Transverse colon (tissue), 4 donors: ENCODE measurements at regions not wholly inside any gene's neighbourhood (a gene's known extent, or its start where the extent isn't known, plus 50 kb on each side); places are given as distances from the start of the nearest gene placed in this dataset.

Experiments
- DNase-seq: peaks from one replicate; pipeline ENCODE4 v3.0.0-alpha.2; 2019
- H3K27ac ChIP-seq, 4 donors: fragments of 200-600 bp; sonication (generic); 2 replicates each; pipeline ENCODE4 v1.5.1; 2016 to 2018; ENCODE audit warnings: inconsistent platforms in 4 of 4
- H3K27me3 ChIP-seq: fragments of 200-600 bp; sonication (generic); 2 replicates; pipeline ENCODE4 v1.5.1; 2017; ENCODE audit warnings: inconsistent platforms
- H3K36me3 ChIP-seq, 4 donors: fragments of 200-600 bp; sonication (generic); 2 replicates each; pipeline ENCODE4 v1.5.1; 2017 to 2019; ENCODE audit warnings: inconsistent platforms in 4 of 4
- H3K4me1 ChIP-seq, 4 donors: fragments of 200-600 bp; sonication (generic); 2 replicates each; pipeline ENCODE4 v1.5.1; 2017 to 2020; ENCODE audit warnings: inconsistent platforms in 4 of 4
- H3K4me3 ChIP-seq, 4 donors: fragments of 200-600 bp; sonication (generic); 1 replicate in 1 of 4; 2 replicates in 3 of 4; pipeline versions ENCODE4 v1.5.1 to v1.6.1; 2017 to 2019; ENCODE audit warnings: inconsistent platforms in 4 of 4
- H3K9me3 ChIP-seq, 2 donors: fragments of 200-600 bp; sonication (generic); 2 replicates each; pipeline ENCODE4 v1.5.1; 2017 to 2019; ENCODE audit warnings: inconsistent platforms in 2 of 2
- CTCF ChIP-seq, 5 experiments: fragments of 200-600 bp in 3 of 5; fragments of 450-650 bp in 2 of 5; sonication (generic) in 3 of 5; IDR thresholded peaks; 1 replicate in 2 of 5; 2 replicates in 3 of 5; pipeline ENCODE4 v1.5.1; 2016 to 2017; ENCODE audit warnings: antibody characterized with exemption in 5 of 5, inconsistent platforms in 3 of 5, mild to moderate bottlenecking in 2 of 5, moderate library complexity in 1 of 5
- EP300 ChIP-seq: sonication (generic); formaldehyde crosslinking; IDR thresholded peaks from one replicate; pipeline ENCODE4 v1.6.1; 2017; ENCODE audit warnings: antibody characterized with exemption, low read depth
- POLR2A ChIP-seq: fragments of 450-650 bp; IDR thresholded peaks from one replicate; pipeline ENCODE4 v1.6.1; 2016; ENCODE audit warnings: antibody characterized with exemption, mild to moderate bottlenecking, moderate library complexity
- POLR2AphosphoS5 ChIP-seq, 3 donors: sonication (generic); formaldehyde crosslinking; IDR thresholded peaks; one replicate each; pipeline ENCODE4 v1.6.1; 2016; ENCODE audit warnings: antibody characterized with exemption in 3 of 3
- whole genome bisulfite sequencing, 2 donors: methylation state at CpG; one replicate each; pipeline ENCODE4 v1.1.5; 2018; ENCODE audit warnings: low coverage in 1 of 2; 5-methylcytosine and 5-hydroxymethylcytosine counted together
- in situ Hi-C, 4 donors: fragments of 200-750 bp; cut with MboI; loops; one replicate each; pipeline versions ENCODE4 v1.15.0 to v1.15.1; 2017; ENCODE audit warnings: low sequenced_read_pairs in 3 of 4, low pct_ligation_motif_present in 1 of 4, low pct_unique_long_range_greater_than_20kb in 1 of 4
- intact Hi-C: fragments of 100-400 bp; cut with DNase I; formaldehyde crosslinking; loops from one replicate; pipeline ENCODE4 v1.15.1; 2023; ENCODE audit warnings: low total_unique reads

- Histone ChIP-seq H3K27me3 (peaks cover 19% of the 10 kb centered on the region), H3K4me1 (no peaks in the 10 kb centered on the region), H3K4me3 (no peak overlapping the region), H3K36me3 (no peaks in the 10 kb centered on the region), H3K9me3 (no peaks in the 10 kb centered on the region), H3K27ac (no peak overlapping the region)
- 73 to 75% methylated on average over 5 to 18 of the region's 18 CpGs for WGBS, 2 donors
- intact Hi-C loops (no loop called here), in situ Hi-C loops (loop anchor here in 3 of 4 donors (10.0 to 25.0 kb wide), 2 partner anchors 781 to 799 kb away; partner anchors contain the start of gene MEG3 (in 2 of the 3))
- no peak for DNase-seq
- no peak for TF ChIP-seq EP300
- no peak for TF ChIP-seq POLR2AphosphoS5 (IDR thresholded peaks at IDR 0.05)
- TF ChIP-seq CTCF (IDR thresholded peaks at IDR 0.05) = no peak
- no peak for TF ChIP-seq POLR2A
Measured at GRCh38 chr14:101635749-101636560, 74.7 kb downstream of the DIO3 start.

GRCh38 chr14:101639241-101639833, 78.0 kb downstream of the DIO3 start:
- Histone ChIP-seq H3K4me1 (no peaks in the 10 kb centered on the region), H3K27me3 (peaks cover 28% of the 10 kb centered on the region), H3K27ac (no peak overlapping the region), H3K4me3 (no peak overlapping the region), H3K36me3 (no peaks in the 10 kb centered on the region), H3K9me3 (no peaks in the 10 kb centered on the region)
- TF ChIP-seq EP300 = no peak
- no peak for DNase-seq
- in situ Hi-C loops (loop anchor here in 3 of 4 donors (10.0 to 25.0 kb wide), 2 partner anchors 785 to 802 kb away; partner anchors contain the start of gene MEG3 (in 2 of the 3)), intact Hi-C loops (no loop called here)
- 85 to 86% methylated on average over 4 to 9 of the region's 9 CpGs for WGBS, 2 donors

GRCh38 chr14:101643651-101644050, 82.4 kb downstream of the DIO3 start:
- no peak for DNase-seq
- H3K36me3 ChIP-seq = no peaks in the 10 kb centered on the region
- H3K27me3 ChIP-seq = peaks cover 36% of the 10 kb centered on the region
- H3K4me3 ChIP-seq = no peak overlapping the region
- no peaks in the 10 kb centered on the region for H3K4me1 ChIP-seq
- in situ Hi-C loops = loop anchor here in 2 of 4 donors (25.0 kb wide), 1 partner anchor 806 kb away; the partner anchor contains the start of gene MEG3 (in 2 of the 2)
- intact Hi-C loops = no loop called here
- no peak overlapping the region for H3K27ac ChIP-seq
- TF ChIP-seq POLR2AphosphoS5 (IDR thresholded peaks at IDR 0.05) (no peak), POLR2A (no peak), EP300 (no peak), CTCF (IDR thresholded peaks at IDR 0.05) (no peak)
- H3K9me3 ChIP-seq = no peaks in the 10 kb centered on the region
- 95 to 96% methylated on average over 6 of the region's 6 CpGs for WGBS, 2 donors

GRCh38 chr14:101654051-101654450, 92.8 kb downstream of the DIO3 start:
- H3K27me3 ChIP-seq = peaks cover 15% of the 10 kb centered on the region
- no peak for DNase-seq
- intact Hi-C loops = no loop called here
- no peak overlapping the region for H3K27ac ChIP-seq
- TF ChIP-seq CTCF (IDR thresholded peaks at IDR 0.05) (no peak), POLR2A (no peak), EP300 (no peak)
- no peaks in the 10 kb centered on the region for H3K4me1 ChIP-seq
- in situ Hi-C loops = no loop called here
- no peaks in the 10 kb centered on the region for H3K36me3 ChIP-seq
- no peak overlapping the region for H3K4me3 ChIP-seq
- 80% methylated on average over 2 of the region's 2 CpGs; no CpG with 5 or more reads in 1 of the 2 donors for WGBS, 2 donors
- H3K9me3 ChIP-seq = no peaks in the 10 kb centered on the region
